Activated B cell treated with CpG ODN at 0.5 μM for 24 hours (primary cell): ENCODE measurements at regions not wholly inside any gene's neighbourhood (a gene's known extent, or its start where the extent isn't known, plus 50 kb on each side); places are given as distances from the start of the nearest gene placed in this dataset.

Experiments used
- ATAC-seq: fragments of 200-7000 bp; cut with Tn5 transposase; one replicate; pipeline ENCODE4 v1.10.0; 2021; ENCODE audit warnings: low read depth, mild to moderate bottlenecking, moderate library complexity
- CTCF ChIA-PET: fragments of 350-600 bp; sonication (Branson Sonifier 250); formaldehyde crosslinking; loops from one replicate; lab custom pipeline; 2021; ENCODE audit warnings: antibody characterized with exemption; lab: Charles Lee
- POLR2A ChIA-PET: fragments of 350-600 bp; sonication (Branson Sonifier 250); formaldehyde crosslinking; loops from one replicate; lab custom pipeline; 2021; ENCODE audit warnings: antibody characterized with exemption; lab: Charles Lee
- DNase-seq: peaks from one replicate; pipeline ENCODE4 v3.0.0; 2022
- H3K27ac Mint-ChIP-seq: one replicate; pipeline ENCODE4 v1.8.0; 2020; ENCODE audit warnings: mixed read lengths
- H3K27me3 Mint-ChIP-seq: one replicate; pipeline ENCODE4 v1.8.0; 2021; ENCODE audit warnings: mixed read lengths
- H3K36me3 Mint-ChIP-seq: one replicate; pipeline ENCODE4 v1.8.0; 2021; ENCODE audit warnings: low read depth, mixed read lengths
- H3K4me1 Mint-ChIP-seq: one replicate; pipeline ENCODE4 v1.8.0; 2021; ENCODE audit warnings: mixed read lengths
- H3K4me3 Mint-ChIP-seq: one replicate; pipeline ENCODE4 v1.8.0; 2020; ENCODE audit warnings: mild to moderate bottlenecking, mixed read lengths
- H3K9me3 Mint-ChIP-seq: one replicate; pipeline ENCODE4 v1.8.0; 2020; ENCODE audit warnings: mixed read lengths
- intact Hi-C: fragments of 100-400 bp; cut with micrococcal nuclease; formaldehyde crosslinking; loops from one replicate; pipeline ENCODE4 v1.15.1; 2024
- TF ChIP-seq, protein P1 (sequence below): fragments of 200-600 bp; IDR thresholded peaks from one replicate; pipeline ENCODE4 v1.8.0; 2022; ENCODE audit warnings: antibody characterized with exemption, mild to moderate bottlenecking

DNA sequence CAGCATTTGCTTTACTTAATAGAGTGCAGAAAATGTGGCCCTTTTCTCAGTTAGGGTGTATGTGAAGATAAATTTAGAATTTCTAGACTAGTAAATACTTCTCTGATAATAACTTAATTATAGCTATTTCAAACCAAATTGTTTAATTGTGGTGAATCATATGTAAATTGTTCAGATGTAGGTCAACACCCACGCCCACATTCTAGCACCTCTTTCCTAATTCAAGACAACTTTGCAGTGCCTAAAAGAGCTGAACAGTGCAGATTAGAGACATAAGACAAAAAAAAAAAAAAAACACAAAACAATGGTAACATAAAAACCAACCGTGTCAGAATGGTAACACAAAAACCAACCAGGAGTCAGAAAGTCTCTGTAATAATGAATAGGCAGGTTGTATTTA lies 758.3 kb downstream of the USP25 start:
- POLR2A ChIA-PET, result no interaction called here
- DNase-seq (no peak), ATAC-seq (no peak)
- Mint-ChIP-seq H3K4me3 (no peak overlapping the region), H3K27ac (no peak overlapping the region), H3K36me3 (no peaks in the 10 kb centered on the region), H3K4me1 (no peaks in the 10 kb centered on the region), H3K9me3 (peaks cover 3% of the 10 kb centered on the region), H3K27me3 (no peaks in the 10 kb centered on the region)
- CTCF ChIA-PET, result no interaction called here
- TF ChIP-seq, protein P1, sequence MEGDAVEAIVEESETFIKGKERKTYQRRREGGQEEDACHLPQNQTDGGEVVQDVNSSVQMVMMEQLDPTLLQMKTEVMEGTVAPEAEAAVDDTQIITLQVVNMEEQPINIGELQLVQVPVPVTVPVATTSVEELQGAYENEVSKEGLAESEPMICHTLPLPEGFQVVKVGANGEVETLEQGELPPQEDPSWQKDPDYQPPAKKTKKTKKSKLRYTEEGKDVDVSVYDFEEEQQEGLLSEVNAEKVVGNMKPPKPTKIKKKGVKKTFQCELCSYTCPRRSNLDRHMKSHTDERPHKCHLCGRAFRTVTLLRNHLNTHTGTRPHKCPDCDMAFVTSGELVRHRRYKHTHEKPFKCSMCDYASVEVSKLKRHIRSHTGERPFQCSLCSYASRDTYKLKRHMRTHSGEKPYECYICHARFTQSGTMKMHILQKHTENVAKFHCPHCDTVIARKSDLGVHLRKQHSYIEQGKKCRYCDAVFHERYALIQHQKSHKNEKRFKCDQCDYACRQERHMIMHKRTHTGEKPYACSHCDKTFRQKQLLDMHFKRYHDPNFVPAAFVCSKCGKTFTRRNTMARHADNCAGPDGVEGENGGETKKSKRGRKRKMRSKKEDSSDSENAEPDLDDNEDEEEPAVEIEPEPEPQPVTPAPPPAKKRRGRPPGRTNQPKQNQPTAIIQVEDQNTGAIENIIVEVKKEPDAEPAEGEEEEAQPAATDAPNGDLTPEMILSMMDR, result no peak
- intact Hi-C loops, result no loop called here

DNA sequence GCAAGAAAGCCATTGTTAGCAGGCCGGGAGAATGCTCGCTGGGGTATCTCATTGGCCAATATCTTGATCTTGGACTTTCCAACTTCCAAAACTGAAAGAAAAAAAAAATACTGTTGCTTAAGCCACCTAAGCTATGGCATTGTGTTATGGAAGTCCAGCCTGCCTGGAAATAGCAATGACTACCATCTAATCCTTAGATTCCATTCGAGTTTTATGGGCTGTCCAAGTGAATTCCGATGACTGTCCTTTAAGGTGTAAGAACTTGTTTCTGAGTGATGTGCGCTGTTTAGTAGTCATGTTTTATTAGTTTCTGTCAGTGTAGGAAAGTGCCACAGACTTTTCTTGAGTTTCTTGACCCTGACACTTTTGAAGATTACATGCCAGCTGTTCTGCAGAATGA lies 762.6 kb downstream of the USP25 start:
- intact Hi-C loops, result no loop called here
- no peak overlapping the region for H3K4me3 Mint-ChIP-seq
- no peaks in the 10 kb centered on the region for H3K36me3 Mint-ChIP-seq
- no peaks in the 10 kb centered on the region for H3K27me3 Mint-ChIP-seq
- H3K27ac Mint-ChIP-seq, result no peak overlapping the region
- peaks cover 2% of the 10 kb centered on the region for H3K9me3 Mint-ChIP-seq
- H3K4me1 Mint-ChIP-seq, result no peaks in the 10 kb centered on the region
- DNase-seq (no peak), ATAC-seq (no peak)
- POLR2A ChIA-PET, result no interaction called here
- TF ChIP-seq, protein P1, result no peak
- CTCF ChIA-PET, result no interaction called here

DNA sequence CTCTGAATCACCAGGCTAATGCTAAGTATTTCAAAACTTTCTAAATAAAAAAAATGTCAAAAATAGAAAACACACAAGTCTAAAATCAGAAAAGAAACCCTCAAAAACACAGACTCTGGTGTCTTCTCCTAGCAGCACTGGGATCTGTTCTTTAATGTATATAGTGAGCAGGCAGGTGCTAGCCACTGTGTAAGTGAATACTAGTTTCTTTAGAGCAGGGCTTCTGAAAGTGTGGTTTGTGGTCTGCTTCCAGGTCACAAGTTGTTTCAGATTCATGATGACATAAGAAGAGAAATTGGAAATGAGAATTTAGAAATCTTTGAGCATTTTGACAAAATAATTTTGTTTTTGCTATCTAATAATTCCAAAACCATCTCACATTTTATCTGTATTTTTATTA lies 763.1 kb downstream of the USP25 start:
- DNase-seq (no peak), ATAC-seq (no peak)
- Mint-ChIP-seq H3K27me3 (no peaks in the 10 kb centered on the region), H3K4me3 (no peak overlapping the region), H3K36me3 (no peaks in the 10 kb centered on the region), H3K4me1 (no peaks in the 10 kb centered on the region), H3K9me3 (peaks cover 2% of the 10 kb centered on the region), H3K27ac (no peak overlapping the region)
- intact Hi-C loops, result no loop called here
- ChIA-PET CTCF (no interaction called here), POLR2A (no interaction called here)
- TF ChIP-seq, protein P1, result no peak

DNA sequence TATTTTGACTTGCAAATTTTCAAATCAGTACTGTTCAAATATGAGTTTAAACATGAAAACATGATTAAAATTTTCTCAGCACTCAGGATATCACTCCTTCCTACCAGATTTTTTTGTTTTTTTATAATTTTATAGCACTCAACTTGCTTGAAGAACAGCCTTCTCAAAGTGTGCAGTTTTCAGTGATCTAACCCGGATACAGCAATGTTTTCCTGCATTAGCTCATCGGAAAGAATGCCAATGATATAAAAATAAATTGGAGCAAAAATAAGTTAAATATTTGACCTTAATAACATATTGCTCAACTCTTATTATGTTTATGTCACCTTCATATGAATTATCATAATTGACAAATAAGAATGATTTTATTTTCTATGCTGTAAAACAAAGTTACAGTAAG lies 766.8 kb downstream of the USP25 start:
- no peaks in the 10 kb centered on the region for H3K27me3 Mint-ChIP-seq
- POLR2A ChIA-PET, result no interaction called here
- H3K4me1 Mint-ChIP-seq, result no peaks in the 10 kb centered on the region

DNA sequence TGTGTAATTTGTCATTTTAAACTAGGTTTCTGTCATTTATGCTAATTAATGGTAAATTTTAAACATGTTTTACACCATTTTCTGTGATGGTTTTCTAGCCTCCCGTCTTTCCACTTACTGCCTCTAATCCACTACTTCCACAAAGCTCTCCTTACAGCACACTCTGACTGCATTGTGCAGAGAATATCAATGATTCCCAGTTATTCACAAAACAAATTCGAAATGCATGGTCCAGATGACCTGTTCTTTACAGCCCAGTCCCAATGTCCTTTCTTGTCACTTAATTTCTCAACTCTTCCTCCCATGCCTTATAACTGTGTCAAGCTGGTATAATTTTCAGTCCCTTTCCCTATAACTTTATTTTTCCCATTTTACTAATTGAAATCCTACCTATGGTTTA lies 770.5 kb downstream of the USP25 start:
- Mint-ChIP-seq H3K27ac (no peak overlapping the region), H3K9me3 (peaks cover 2% of the 10 kb centered on the region), H3K27me3 (no peaks in the 10 kb centered on the region), H3K4me3 (no peak overlapping the region), H3K4me1 (no peaks in the 10 kb centered on the region), H3K36me3 (no peaks in the 10 kb centered on the region)
- ATAC-seq, result no peak
- no peak for DNase-seq
- POLR2A ChIA-PET, result no interaction called here
- TF ChIP-seq, protein P1, result no peak
- intact Hi-C loops, result no loop called here
- CTCF ChIA-PET, result no interaction called here

More for the DNA sequence above, 766.8 kb downstream of the USP25 start:
- peaks cover 2% of the 10 kb centered on the region for H3K9me3 Mint-ChIP-seq
- DNase-seq, result no peak
- H3K36me3 Mint-ChIP-seq, result no peaks in the 10 kb centered on the region
- ATAC-seq, result no peak
- CTCF ChIA-PET, result no interaction called here
- no peak overlapping the region for H3K4me3 Mint-ChIP-seq
- no peak overlapping the region for H3K27ac Mint-ChIP-seq
- intact Hi-C loops, result no loop called here
- TF ChIP-seq, protein P1, result no peak
